COLO829 (cell line): ENCODE measurements at regions not wholly inside any gene's neighbourhood (a gene's known extent, or its start where the extent isn't known, plus 50 kb on each side); places are given as distances from the start of the nearest gene placed in this dataset.
A peak's percentile ranks its signal among the peaks of the same experiment; 100 is the strongest.
"Not testable (repeated sequence)": the region's sequence is repeated elsewhere in the genome, so short reads cannot be mapped to it uniquely, and the experiment has no call there.

Source experiments
- DNase-seq: peaks from one replicate; pipeline ENCODE4 v3.0.0; 2012; ENCODE audit warnings: low spot score

DNA sequence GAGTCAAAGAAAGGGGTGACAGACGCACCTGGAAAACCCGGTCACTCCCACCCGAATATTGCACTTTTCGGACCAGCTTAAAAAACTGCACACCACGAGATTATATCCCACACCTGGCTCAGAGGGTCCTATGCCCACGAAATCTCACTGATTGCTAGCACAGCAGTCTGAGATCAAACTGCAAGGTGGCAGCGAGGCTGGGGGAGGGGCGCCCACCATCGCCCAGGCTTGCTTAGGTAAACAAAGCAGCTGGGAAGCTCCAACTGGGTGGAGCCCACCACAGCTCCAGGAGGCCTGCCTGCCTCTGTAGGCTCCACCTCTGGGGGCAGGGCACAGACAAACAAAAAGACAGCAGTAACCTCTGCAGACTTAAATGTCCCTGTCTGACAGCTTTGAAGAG, 185.1 kb upstream of the CXADR start:
- DNase-seq, result not testable (repeated sequence)

GRCh38 chr21:17334484-17334883, 178.4 kb upstream of the CXADR start:
- no peak for DNase-seq

DNA sequence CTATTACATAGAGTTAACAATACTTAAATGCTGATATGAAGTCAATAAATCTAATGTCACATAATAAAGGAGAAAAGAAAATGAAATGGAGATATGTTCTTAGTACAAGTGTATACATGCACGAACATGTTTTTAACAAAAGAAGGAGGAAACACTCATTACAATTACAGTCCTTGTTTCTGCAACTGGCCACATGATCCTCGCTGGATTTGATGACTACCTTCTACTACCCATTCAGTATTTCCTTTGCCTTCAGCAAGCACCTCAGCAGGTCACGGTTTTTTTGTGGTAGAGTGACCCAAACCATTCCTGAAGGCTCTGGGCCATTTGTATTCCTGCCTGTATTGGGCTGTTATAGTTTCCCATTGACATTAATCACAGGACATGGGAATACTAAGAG, 172.8 kb upstream of the CXADR start:
- no peak for DNase-seq

- DNase-seq, result peak; percentile 29
These were observed 169.8 kb upstream of the CXADR start for GRCh38 chr21:17343055-17343454.

DNA sequence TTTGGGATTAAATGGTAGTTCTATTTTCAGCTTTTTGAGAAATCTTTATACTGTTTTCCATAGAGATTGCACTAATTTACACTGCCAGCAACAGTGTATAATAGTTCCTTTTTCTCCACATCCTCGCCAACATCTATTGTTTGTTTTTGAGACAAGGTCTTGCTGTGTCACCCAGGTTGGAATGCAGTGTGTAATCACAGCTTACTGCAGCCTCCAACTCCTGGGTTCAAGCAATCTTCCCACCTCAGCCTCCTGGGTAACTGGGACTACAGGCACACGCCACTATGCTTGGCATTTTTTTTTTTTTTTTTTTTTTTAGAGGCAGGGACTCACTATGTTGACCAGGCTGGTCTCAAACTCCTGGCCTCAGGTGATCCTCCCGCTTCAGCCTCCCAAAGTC, 164.5 kb upstream of the CXADR start:
- no peak for DNase-seq

DNA sequence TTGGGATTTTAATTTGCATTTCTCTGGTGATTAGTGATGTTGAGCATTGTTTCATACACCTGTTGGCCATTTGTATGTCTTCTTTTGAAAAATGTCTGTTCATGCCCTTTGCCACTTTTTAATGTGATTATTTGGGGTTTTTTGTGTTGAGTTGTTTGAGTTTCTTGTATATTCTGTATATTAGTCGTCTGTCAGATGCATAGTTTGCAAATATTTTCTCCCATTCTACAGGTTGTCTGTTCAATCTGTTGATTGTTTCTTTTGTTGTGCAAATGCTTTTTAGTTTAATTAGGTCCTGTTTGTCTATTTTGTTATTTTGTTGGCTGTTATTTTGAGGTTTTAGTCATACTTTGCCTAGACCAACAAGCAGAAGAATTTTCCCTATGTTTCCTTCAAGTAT, 164.0 kb upstream of the CXADR start:
- DNase-seq, result no peak

- DNase-seq, result peak; percentile 32
These were observed 161.1 kb upstream of the CXADR start for GRCh38 chr21:17351766-17352165.

DNA sequence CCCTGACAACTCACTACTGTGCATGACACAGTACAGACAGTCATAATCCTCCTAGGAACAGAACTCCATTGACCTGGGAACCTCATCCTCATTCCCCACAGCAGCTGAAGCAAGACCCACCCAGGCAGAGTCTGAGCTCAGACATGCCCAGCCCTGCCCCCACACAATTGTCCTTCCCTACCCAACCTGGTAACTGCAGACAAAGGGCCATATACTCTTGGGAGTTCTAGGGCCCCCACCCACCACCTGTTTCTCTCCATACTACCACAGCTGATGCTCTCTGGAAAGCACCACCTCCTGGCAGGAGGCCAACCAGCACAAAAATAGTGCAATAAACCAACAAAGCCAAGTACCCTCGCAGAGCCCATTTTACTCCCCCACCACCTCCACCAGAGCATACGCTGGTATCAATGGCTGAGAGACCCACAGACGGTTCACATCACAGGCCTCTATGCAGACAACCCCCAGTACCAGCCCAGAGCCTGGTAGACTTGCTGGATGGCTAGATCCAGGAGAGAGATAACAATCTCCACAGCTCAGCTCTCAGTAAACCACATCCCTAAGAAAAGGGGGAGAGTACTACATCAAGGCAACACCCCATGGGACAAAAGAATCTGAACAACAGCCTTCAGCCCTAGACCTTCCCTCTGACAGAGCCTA, 159.7 kb upstream of the CXADR start:
- no peak for DNase-seq

DNA sequence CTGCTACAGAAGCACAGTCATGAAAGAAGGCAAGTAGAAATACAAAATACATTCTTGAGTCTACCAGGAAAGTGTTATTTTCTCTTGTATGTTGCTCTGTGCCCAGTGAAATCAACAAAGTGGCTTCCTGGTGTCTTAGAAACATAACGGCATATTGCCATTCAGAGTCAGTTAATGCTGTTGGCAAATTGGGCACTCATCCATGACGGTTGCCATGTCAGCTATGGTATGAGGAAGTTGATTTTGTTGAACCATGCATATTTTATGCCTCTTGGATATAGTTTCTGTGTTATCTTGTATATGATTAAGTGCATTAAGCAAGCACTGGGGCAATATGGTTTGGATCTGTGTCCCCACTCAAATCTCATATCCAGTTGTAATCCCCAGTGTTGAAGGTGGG, 153.1 kb upstream of the CXADR start:
- DNase-seq, result no peak

DNA sequence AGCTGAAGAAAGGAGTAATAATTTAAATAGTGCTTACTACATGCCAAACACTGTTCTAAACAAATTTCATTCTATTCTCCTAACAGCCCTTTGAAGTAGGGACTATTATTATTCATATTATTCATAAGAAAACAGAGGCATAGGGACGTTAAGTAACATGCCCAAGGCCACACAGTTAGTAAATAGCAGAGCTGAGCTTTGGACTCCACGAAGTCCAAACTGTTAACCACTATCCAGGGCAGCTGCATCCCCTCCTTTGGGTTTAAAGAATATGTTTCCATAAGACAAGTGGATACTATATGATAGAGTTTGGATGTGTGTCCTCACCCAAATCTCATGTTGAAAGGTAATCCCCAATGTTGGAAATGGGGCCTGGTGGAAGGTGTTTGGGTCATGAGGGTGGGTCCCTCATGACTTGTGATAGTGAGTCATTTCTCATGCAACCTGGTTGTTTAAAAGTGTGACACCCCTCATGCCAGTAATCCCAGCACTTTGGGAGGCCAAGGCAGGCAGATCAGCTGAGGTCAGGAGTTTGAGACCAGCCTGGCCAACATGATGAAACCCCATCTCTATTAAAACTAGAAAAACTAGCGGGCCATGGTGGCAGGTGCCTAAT, 144.0 kb upstream of the CXADR start:
- DNase-seq, result no peak

GRCh38 chr21:17370263-17370662, 142.6 kb upstream of the CXADR start:
- DNase-seq, result no peak

DNA sequence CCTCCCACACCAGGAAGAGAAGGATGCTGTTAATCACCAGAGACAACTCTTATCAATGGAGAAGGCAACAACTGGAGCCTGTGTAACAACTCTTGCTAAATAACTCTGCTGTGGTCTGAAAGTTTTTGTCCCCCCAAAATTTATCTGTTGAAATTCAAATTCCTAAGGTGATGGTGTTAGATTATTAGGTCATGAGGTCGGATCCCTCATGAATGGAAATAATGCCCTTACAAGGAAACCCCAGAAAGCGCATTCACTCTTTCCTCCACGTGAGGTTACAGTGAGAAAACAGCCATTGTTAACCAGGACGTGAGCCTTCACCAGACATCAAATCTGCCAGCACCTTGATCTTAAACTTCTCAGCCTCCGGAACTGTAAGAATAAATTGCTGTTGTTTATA, 141.9 kb upstream of the CXADR start:
- no peak for DNase-seq

DNA sequence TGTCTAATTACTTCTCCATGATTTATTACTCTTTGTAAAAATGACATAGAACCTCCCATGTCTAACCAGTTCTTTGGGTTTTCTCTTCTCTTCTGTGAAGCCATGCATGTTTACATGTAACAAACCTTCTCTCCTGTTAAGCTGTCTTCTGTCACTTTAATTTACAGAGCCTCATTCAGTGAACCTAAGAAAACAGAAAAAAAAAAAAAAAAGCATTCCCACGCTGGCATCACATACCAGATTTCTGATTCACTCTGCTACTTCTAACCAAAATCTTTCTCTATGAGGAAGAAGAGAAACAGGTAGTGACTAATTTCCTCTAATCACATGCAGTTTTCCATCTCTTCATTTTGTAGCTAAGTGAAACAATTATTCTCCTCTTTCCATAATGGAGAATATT, 141.4 kb upstream of the CXADR start:
- peak; percentile 46 for DNase-seq

DNA sequence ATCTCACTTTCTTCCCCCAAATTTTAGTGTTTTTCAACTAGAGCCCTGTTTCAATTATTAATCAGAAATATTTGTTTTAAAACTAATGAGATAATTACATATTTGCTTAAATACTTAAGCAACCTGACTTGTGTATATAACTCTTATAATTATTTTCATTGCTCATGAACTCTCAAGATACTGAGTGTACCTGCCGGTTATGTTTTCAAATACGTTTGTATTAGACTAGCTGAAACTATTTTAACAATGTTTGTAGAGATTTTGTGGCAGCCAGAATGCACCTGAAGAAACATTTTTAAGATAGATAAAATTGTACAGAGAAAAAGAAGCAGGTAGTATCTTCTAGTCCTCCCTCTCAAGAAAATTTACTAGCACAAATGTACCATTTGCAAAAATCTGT, 140.6 kb upstream of the CXADR start:
- DNase-seq, result no peak

GRCh38 chr21:17386498-17386897, 126.3 kb upstream of the CXADR start:
- no peak for DNase-seq

DNA sequence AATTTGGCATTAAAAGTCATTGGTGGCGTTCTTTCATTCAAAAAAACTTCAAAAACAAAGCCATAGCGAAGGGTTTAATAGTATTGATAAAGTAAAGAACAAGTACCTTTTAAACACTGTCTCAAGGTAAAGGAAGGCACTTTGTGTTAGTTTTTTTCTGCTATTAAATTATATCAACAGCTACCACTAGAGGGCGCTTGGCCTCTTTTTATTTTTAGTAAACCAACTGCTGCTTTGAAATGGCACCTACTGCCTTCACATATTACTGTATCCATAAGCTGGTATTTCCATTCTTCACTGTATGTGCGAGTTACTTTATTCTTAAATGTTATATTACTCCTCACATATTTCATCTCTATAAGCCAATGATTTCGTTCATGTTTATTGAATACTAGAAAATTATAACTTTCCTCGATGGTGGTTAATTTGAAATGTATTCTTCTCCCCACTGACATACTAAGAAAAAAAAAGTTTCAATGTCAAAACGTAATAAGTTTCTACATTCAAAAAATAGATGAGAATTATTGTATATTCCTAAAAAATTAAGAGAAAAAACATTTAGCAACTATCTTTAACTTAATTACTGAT, 125.7 kb upstream of the CXADR start:
- DNase-seq, result peak; percentile 58

DNA sequence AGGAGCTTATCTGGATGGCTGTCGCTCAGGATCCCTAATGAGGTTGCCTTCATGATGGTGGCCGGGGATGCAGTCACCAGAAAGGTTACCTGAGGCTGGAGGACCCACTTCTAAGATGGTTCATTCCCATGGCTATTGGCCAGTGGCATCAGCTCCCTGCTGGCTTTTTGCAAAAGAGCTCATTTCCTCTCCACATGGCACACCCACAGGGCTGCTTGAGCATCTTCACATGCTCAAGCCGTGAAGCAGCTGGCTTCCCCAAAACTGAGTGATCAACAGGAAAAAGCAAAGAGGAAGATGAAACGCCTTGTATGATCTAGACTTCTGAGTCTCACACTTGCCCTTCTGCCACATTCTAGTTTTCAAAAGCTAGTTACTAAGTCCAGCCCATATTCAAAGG, 124.6 kb upstream of the CXADR start:
- no peak for DNase-seq

GRCh38 chr21:17389311-17389710, 123.5 kb upstream of the CXADR start:
- no peak for DNase-seq

DNA sequence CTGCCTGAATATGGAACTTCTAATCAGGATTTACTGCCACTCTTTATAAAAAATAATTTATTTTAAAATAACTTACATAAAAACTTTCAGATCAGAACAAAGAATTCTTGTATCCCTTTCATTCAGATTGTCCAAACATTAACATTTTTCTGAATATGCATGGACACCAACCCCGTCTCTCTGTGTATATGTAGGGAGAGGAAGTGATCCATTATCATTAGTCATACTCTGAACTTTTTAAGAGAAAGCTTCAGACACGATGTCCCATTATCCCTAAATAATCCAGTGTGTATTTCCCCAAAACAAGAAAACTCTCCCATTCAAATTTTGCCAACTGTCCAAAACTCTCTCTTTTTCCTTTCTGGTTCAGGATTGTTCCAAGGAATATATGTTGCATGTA, 122.3 kb upstream of the CXADR start:
- DNase-seq, result peak; percentile 59

GRCh38 chr21:17391811-17392340, 121.0 kb upstream of the CXADR start:
- no peak for DNase-seq

DNA sequence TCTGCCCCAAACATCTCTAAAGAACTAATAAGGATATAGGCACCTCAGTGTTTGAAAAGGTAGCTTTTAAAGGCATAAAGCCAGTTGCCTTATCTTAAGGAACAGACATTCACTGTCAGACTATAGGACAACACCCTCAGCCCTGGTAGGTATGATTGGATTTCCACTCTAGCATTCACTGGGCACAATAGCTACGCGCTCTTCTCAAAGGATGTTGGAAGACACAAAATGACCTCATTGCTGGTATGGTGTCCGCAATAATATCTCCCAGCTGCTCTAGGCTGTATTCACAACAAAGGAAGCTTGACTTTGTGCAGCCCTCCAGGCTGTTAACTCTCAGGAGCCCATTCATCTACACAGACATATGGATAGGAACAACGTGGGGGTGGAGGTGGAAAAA, 119.4 kb upstream of the CXADR start:
- DNase-seq, result no peak

GRCh38 chr21:17396948-17397347, 115.9 kb upstream of the CXADR start:
- DNase-seq, result no peak

DNA sequence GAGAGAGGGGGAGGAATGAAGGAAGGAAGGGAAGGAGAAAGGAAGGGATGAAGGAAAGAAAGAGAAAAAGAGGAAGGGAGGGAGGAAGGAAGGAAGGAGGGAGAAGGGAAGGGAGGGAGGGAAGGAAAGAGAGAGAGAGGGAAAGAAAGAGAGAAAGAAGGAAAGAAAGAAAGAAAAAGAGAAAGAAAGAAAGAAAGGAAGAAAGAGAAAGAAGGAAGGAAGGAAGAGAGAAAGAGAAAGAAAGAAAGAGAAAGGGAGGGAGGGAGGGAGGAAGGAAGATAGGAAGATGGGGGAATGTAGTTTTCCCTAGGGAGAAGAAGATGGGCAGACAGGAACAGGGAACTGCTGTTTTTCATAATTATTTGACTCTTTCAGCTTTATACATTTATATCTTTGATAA, 115.1 kb upstream of the CXADR start:
- no peak for DNase-seq

DNA sequence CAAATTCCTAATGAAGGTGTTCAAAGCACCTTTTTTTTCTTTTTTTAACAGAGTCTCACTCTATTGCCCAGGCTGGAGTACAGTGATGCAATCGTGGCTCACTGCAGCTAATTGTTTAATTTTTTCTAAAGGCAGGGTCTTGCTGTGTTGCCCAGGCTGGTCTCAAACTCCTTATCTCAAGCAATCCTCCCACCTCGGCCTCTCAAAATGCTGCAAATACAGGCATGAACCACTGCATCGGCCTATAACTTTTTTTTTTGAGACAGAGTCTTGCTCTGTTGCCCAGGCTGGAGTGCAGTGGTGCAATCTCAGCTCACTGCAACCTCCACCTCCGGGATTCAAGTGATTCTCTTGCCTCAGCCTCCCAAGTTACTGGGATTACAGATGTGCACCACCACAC, 113.9 kb upstream of the CXADR start:
- not testable (repeated sequence) for DNase-seq
